ENCODE measurements at regions not wholly inside any gene's neighbourhood (a gene's known extent, or its start where the extent isn't known, plus 50 kb on each side); places are given as distances from the start of the nearest gene placed in this dataset.
A peak's percentile ranks its signal among the peaks of the same experiment; 100 is the strongest.
"Not testable (repeated sequence)": the region's sequence is repeated elsewhere in the genome, so short reads cannot be mapped to it uniquely, and the experiment has no call there.

DNA sequence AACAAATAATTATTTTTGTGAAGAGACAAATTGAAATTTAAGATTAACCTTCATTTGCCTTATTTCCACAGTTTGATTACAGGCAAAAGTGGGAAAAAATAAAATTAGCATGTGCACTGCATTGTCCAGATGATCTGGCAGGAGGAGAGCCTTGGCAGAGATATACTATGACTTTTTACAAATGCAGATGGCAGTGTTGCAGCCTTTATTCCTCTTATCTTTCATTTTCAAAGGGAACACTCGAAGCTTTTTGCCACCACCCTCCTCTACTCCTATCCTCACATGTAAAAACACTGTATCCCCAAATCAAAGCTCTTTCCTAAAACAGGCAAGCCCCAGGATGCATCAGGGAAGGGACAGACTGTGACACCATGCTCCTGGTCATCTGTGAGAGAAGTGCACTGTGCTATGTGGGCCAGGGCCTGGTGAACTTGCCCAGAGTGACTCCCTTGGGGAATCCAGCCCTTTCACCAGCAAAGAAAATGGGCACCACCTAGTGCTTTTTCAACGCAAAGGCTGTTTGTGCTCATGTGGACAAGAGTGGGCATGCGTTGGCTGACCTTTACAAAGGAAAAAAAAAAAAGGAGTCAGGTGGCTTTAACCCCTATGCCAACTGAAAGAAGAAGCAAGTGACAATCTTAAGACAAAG lies 74.7 kb upstream of the ETAA1 start:
- Mint-ChIP-seq H3K36me3 (no peaks in the 10 kb centered on the region), H3K4me3 (no peak overlapping the region), H3K27ac (no peak overlapping the region), H3K9me3 (no peaks in the 10 kb centered on the region), H3K4me1 (no peaks in the 10 kb centered on the region), H3K27me3 (peaks cover 5 to 9% (median 6%) of the 10 kb centered on the region in 3 donors)
- no peak for DNase-seq
- ATAC-seq (ENCODE audit: low read depth in 2 of 2): no peak

DNA sequence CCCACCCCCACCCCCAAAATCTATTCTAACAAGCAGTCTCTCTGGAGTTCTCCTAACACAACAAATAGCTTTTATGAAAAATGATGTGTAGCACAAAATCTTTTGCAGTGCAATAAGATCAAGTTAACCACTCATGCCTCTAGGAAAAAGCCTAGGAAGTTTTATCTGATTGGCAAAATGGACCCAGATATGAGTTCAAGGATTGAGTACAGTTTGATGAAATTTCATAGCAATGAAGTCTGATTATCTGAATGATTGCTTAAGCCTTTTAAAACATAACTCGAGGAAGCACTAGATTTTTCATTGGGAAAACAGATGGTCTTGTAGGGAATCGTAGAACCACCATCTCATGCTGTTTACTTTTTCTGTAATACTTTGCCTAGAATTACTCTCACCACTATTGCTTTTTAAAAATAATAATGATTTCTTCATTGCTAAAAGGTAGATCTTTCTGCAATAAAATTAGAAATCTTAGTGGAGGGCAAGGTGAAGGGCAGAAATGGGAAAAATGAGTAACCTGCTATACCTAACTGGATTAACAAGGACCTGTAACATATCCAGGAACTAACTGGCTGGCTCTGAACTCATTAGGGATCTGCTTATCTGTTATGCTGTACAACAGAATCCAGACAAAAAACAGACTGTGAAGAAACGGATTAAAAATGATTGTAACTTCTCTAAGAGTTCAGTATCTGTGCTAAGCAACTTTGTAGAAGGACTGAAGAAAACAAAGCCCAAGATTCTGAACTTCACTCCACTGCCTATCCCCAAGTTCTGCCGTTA lies 73.7 kb upstream of the ETAA1 start:
- no peak for DNase-seq
- H3K9me3 Mint-ChIP-seq: no peaks in the 10 kb centered on the region
- H3K36me3 Mint-ChIP-seq: no peaks in the 10 kb centered on the region
- no peak for ATAC-seq (ENCODE audit: low read depth in 2 of 2)
- peak overlapping the region in 1 of 6 donors; percentile 69 for H3K27ac Mint-ChIP-seq
- H3K27me3 Mint-ChIP-seq: peaks cover 5 to 9% (median 6%) of the 10 kb centered on the region in 3 donors
- H3K4me1 Mint-ChIP-seq: no peaks in the 10 kb centered on the region
- no peak overlapping the region for H3K4me3 Mint-ChIP-seq

DNA sequence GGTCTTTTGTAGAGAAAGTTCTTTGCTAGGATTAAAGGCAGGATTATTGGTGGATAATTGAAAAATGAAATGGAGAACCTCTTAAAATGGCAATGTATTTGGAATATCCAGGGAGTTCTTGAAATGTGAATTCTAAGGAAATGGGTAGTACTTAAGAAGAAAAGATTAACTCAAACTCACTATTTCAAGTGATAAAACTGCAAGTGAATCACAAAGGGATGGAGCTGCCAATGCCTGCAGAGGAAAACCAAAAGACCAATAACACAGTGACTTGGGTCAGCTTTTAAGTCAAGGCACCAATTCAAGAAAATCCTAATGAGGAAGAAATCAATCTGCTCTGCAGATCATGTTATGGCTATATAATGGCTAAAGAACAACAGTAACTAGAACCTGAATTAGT lies 67.6 kb upstream of the ETAA1 start:
- no peak for ATAC-seq (ENCODE audit: low read depth in 2 of 2)
- no peak overlapping the region for H3K4me3 Mint-ChIP-seq

GRCh38 chr2:67329951-67330350 lies 67.2 kb upstream of the ETAA1 start:
- Mint-ChIP-seq H3K36me3 (no peaks in the 10 kb centered on the region), H3K27me3 (peaks cover 5 to 15% (median 13%) of the 10 kb centered on the region in 3 donors), H3K9me3 (peaks cover 0 to 3% (median 0%) of the 10 kb centered on the region in 7 donors), H3K4me1 (no peaks in the 10 kb centered on the region), H3K4me3 (no peak overlapping the region), H3K27ac (no peak overlapping the region)
- ATAC-seq (ENCODE audit: low read depth in 2 of 2) (no peak), DNase-seq (no peak)

More for the DNA sequence above, 67.6 kb upstream of the ETAA1 start:
- no peaks in the 10 kb centered on the region for H3K4me1 Mint-ChIP-seq
- no peak for DNase-seq
- no peak overlapping the region for H3K27ac Mint-ChIP-seq
- H3K27me3 Mint-ChIP-seq: peaks cover 5 to 20% (median 16%) of the 10 kb centered on the region in 3 donors
- H3K9me3 Mint-ChIP-seq: peaks cover 0 to 3% (median 0%) of the 10 kb centered on the region in 7 donors
- no peaks in the 10 kb centered on the region for H3K36me3 Mint-ChIP-seq

GRCh38 chr2:67331419-67332086 lies 65.6 kb upstream of the ETAA1 start:
- ATAC-seq (ENCODE audit: low read depth in 2 of 2); H3K27ac Mint-ChIP-seq; DNase-seq; H3K4me3 Mint-ChIP-seq; H3K9me3 Mint-ChIP-seq; H3K36me3 Mint-ChIP-seq; H3K4me1 Mint-ChIP-seq: not testable (repeated sequence)
- peaks cover 5 to 14% (median 13%) of the 10 kb centered on the region in 3 donors for H3K27me3 Mint-ChIP-seq

DNA sequence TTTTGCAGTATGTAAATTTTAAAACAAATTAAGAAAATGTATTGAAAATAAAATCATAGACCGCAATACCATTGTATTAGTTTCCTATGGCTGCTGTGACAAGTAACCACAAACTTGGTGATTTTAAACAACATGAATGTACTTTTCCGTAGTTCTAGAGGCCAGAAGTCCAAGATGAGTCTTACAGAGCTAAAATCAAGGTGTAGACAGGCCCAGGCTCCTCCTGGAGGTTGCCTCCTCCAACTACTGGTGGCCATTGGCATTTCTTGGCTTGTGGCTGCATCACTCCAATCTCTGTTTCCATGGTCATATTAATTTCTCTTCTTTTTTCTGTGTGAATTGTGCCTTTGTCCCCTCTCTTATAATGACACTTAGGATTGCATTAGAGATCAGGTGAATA lies 59.2 kb upstream of the ETAA1 start:
- DNase-seq: no peak
- peaks cover 8 to 14% (median 13%) of the 10 kb centered on the region in 3 donors for H3K27me3 Mint-ChIP-seq
- no peaks in the 10 kb centered on the region for H3K4me1 Mint-ChIP-seq
- no peak overlapping the region for H3K27ac Mint-ChIP-seq
- H3K36me3 Mint-ChIP-seq: no peaks in the 10 kb centered on the region
- H3K9me3 Mint-ChIP-seq: peaks cover 0 to 8% (median 0%) of the 10 kb centered on the region in 7 donors
- no peak overlapping the region for H3K4me3 Mint-ChIP-seq
- no peak for ATAC-seq (ENCODE audit: low read depth in 2 of 2)

DNA sequence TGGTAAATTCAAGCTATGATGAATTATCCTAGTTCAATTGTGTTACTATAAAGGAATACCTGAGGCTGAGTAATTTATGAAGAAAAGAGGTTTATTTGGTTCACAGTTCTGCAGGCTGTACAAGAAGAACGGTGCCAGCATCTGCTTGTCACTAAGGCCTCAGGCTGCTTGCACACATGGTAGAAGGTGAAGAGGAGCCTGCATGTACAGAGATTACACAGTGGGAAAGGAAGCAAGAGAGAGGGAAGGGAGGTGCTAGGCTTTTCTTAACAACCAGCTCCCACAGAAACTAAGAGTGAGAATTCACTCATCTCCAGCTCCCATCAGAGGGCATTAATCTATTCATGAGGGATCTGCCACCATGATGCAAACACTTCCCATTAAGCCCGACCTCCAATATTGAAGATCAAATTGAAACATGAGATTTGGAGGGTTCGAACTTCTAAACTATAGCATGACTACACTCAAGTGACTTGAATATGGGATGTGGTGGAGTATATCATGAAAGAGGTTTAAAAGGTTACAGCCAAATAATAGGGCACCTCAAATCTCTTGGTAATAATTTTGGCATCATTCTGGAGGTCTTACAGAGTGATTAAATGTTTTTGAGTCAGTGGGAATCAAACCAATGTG lies 58.4 kb upstream of the ETAA1 start:
- no peaks in the 10 kb centered on the region for H3K36me3 Mint-ChIP-seq
- H3K9me3 Mint-ChIP-seq: peaks cover 0 to 8% (median 0%) of the 10 kb centered on the region in 7 donors
- H3K4me1 Mint-ChIP-seq: no peaks in the 10 kb centered on the region
- H3K27ac Mint-ChIP-seq: no peak overlapping the region
- no peak overlapping the region for H3K4me3 Mint-ChIP-seq
- ATAC-seq (ENCODE audit: low read depth in 2 of 2): no peak
- no peak for DNase-seq
- peaks cover 7 to 16% (median 14%) of the 10 kb centered on the region in 3 donors for H3K27me3 Mint-ChIP-seq

DNA sequence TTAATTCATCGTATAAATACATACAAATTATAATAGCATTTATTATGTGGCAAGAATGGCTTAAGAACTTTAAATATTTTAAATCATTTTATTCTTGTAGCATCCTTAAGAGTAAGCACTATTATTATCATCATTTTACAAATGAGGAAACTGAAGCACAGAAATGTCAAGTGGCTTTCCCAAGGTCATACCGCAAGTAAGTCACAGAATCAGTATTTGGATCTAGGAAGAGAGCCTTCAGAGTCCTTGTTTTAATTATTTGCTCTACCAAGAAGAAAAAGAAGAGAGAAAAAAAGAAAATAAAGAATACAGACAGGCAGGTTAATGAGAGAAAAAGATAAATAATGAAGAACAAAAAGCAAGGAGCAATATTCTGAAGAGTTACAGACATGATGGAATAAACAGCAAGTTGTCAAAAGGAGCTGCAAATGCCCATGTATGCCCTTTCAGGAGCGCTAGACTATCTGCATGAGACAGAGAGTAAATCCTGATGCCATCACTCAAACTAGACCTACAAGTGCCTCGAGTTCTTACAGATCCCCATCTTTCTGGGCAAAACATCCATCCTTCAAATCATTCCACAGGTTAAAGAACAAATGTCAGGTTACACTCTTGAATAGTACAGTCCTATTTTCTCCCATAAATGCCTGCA lies 57.8 kb upstream of the ETAA1 start:
- Mint-ChIP-seq H3K9me3 (peaks cover 0 to 8% (median 0%) of the 10 kb centered on the region in 7 donors), H3K4me1 (no peaks in the 10 kb centered on the region), H3K27ac (peak overlapping the region in 1 of 6 donors; percentile 15), H3K36me3 (no peaks in the 10 kb centered on the region), H3K4me3 (no peak overlapping the region), H3K27me3 (peaks cover 7 to 16% (median 14%) of the 10 kb centered on the region in 3 donors)
- DNase-seq (no peak), ATAC-seq (ENCODE audit: low read depth in 2 of 2) (no peak)

- no peaks in the 10 kb centered on the region for H3K36me3 Mint-ChIP-seq
- no peak for DNase-seq
- no peak for ATAC-seq (ENCODE audit: low read depth in 2 of 2)
- H3K4me3 Mint-ChIP-seq: no peak overlapping the region
- H3K4me1 Mint-ChIP-seq: no peaks in the 10 kb centered on the region
- H3K9me3 Mint-ChIP-seq: peaks cover 0 to 8% (median 0%) of the 10 kb centered on the region in 7 donors
- no peak overlapping the region for H3K27ac Mint-ChIP-seq
- peaks cover 7 to 16% (median 14%) of the 10 kb centered on the region in 3 donors for H3K27me3 Mint-ChIP-seq
Observed at GRCh38 chr2:67340133-67341011, 56.8 kb upstream of the ETAA1 start.

DNA sequence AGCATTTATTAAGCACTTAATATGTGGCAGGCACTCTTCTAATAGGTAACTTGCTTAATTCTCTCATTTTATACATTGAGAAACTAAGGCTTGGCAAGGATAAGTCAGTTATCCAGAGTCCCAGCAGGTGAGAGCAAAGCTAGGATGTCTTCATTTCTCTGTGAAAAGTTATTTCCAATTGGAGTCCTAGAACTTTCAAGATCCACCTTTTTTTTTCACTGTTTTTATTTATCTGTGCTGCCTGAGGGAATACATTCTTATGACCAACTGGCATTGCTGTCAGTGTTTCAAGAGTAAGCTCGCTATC lies 56.2 kb upstream of the ETAA1 start:
- no peaks in the 10 kb centered on the region for H3K36me3 Mint-ChIP-seq
- no peak for ATAC-seq (ENCODE audit: low read depth in 2 of 2)
- no peak overlapping the region for H3K27ac Mint-ChIP-seq
- H3K4me1 Mint-ChIP-seq: no peaks in the 10 kb centered on the region
- H3K27me3 Mint-ChIP-seq: peaks cover 7 to 16% (median 14%) of the 10 kb centered on the region in 3 donors
- peaks cover 0 to 8% (median 0%) of the 10 kb centered on the region in 7 donors for H3K9me3 Mint-ChIP-seq
- no peak overlapping the region for H3K4me3 Mint-ChIP-seq
- DNase-seq: no peak

- DNase-seq (no peak), ATAC-seq (ENCODE audit: low read depth in 2 of 2) (no peak)
- Mint-ChIP-seq H3K27ac (no peak overlapping the region), H3K4me1 (no peaks in the 10 kb centered on the region), H3K27me3 (peaks cover 7 to 16% (median 14%) of the 10 kb centered on the region in 3 donors), H3K4me3 (no peak overlapping the region), H3K36me3 (no peaks in the 10 kb centered on the region), H3K9me3 (peaks cover 0 to 8% (median 0%) of the 10 kb centered on the region in 7 donors)
Observed at GRCh38 chr2:67341336-67341735, 55.8 kb upstream of the ETAA1 start.

DNA sequence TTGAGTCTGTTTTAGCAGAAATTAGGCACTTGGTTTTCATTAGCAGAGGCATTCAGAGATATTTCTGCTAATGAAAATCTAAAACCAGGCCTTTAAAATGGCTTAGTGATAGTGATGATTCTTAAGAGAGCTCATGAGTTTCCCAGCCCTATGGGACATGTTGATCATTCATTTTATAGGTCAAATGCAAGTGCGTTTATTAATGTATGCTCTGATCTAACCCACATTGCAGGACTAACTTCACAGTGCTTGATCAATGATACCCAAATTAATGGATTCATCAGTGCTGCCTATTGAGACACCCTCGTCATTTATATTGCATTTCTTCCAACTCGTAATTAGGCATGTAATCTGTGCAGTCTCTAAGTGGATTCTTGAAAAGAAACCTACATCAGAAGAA lies 54.7 kb upstream of the ETAA1 start:
- DNase-seq (no peak), ATAC-seq (ENCODE audit: low read depth in 2 of 2) (no peak)
- no peak overlapping the region for H3K27ac Mint-ChIP-seq
- peaks cover 7 to 16% (median 14%) of the 10 kb centered on the region in 3 donors for H3K27me3 Mint-ChIP-seq
- no peaks in the 10 kb centered on the region for H3K4me1 Mint-ChIP-seq
- no peak overlapping the region for H3K4me3 Mint-ChIP-seq
- no peaks in the 10 kb centered on the region for H3K36me3 Mint-ChIP-seq
- peaks cover 0 to 8% (median 0%) of the 10 kb centered on the region in 7 donors for H3K9me3 Mint-ChIP-seq

Measured in naive B cell (primary cell).